Activated CD8-positive, alpha-beta memory T cell treated with anti-CD3 and anti-CD28 coated beads, Interleukin-2, amount 50 U/mL, for 24 hours (primary cell): ENCODE measurements at regions not wholly inside any gene's neighbourhood (a gene's known extent, or its start where the extent isn't known, plus 50 kb on each side); places are given as distances from the start of the nearest gene placed in this dataset.
A peak's percentile ranks its signal among the peaks of the same experiment; 100 is the strongest.

Experiments
- DNase-seq: peaks from one replicate; pipeline ENCODE4 v3.0.0-alpha.2; 2020; ENCODE audit errors: extremely low read depth

DNA sequence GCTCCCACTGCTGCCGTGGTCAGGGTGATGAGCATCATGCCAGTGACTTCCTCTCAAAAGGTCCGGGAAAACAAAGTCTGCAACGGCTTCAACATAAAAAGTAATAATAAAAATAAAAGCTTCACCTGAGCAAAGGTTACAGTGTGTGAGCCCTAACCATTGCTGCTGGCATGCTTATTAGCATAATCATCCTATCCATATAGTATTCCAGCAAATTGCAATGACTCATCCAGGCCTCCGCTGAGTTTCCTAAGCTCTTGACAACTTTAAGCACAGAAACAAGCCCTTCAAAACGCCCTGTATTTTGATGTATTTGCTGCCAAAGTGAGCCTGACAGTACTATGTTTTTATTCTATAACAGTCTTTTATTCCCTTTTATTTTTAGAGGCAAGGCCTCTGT lies 100.5 kb downstream of the AASDH start:
- no peak for DNase-seq

DNA sequence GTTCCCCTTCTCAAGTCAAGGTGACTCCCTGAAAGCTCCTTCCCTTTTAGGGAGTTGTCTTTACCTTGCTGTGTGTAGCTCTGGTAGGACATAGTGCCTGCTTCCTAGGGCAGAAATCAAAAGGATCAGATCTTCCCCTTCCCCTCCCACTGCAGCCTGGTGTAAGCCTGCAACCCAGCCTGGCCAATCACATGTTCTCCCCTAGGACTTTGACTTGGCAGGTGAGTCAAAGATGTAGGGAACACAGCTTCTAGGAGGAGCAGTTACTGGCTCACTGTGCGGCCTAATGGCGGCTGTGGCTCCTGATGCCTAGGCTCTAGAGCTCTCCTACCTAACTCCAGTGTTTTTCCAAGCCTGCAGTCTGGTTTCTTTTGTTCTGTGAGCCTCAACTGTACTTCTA lies 103.9 kb downstream of the AASDH start:
- no peak for DNase-seq

DNA sequence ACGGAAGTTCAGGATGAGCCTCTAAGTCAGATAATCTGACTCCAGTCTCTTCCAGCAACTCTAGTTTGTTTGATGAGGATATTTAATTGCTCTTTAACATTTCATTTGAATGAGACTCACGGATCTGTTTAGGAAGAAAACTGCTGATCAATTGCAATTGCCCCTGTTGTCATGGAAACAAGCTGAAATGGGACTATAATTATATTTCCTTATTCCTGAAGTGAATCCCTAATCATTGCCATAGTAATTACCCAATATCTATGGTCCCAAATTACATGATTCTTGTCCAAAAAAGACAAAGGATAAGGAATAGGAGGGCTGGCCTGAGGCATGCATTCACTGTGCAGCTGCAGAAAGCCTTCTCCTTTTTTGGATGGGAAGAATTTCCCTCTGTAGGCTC lies 105.3 kb downstream of the AASDH start:
- no peak for DNase-seq

DNA sequence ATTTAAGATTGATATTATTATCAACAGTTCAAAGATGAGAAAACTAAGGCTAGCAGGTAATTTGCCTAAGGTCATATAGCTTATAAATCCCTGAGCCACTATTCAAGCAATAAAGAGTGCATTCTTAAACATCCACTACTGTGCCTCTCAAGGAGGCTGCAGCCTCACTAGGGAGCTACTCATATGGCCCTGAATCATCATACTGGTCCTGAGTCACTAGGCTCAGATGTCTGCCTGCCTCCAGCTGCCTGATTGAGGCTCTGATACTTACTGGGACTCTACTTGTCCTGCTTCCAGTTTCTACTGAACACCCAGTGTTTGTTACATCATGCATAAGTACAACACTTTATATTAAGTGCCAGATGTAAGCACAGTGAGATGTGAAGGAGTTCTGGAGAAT lies 110.7 kb downstream of the AASDH start:
- DNase-seq = no peak

DNA sequence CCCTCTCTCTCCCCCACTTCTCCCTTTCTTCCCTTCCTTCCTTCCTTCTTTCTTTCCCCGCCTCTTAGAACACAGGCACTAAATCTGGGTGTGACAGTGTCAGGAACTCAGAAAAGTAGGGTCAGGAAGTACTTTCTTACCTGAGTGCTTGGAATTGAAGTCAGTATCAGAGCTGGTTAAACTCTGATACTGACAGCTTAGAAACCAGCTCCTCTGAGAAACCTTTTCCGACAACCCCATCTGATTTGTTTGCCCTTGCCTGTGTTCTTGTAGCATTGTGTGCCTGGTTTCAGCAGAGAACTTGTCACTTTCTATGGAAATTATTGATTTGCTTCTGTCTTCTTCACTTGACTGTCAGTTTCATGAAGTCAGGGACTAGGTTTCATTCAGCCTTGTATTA lies 113.9 kb downstream of the AASDH start:
- DNase-seq = no peak

DNA sequence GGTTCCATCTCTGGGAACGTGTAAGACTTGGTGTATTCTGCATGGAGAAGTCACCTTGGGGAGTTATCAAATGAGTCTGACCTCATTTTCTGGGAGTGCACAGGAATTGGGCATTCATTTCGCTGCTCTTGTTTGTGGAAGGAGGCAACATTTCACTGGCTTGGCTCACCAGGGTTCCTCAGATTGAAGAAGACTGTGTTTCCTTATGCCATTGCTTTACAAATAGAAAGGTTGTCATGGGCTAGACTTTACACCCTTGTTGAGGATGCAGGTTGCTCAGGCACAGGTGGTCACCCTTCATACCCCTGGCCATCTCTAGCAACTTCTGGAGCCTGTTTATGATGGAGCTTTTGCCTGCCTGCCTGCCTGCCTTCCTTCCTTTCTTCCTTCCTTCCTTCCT lies 114.4 kb downstream of the AASDH start:
- no peak for DNase-seq

DNA sequence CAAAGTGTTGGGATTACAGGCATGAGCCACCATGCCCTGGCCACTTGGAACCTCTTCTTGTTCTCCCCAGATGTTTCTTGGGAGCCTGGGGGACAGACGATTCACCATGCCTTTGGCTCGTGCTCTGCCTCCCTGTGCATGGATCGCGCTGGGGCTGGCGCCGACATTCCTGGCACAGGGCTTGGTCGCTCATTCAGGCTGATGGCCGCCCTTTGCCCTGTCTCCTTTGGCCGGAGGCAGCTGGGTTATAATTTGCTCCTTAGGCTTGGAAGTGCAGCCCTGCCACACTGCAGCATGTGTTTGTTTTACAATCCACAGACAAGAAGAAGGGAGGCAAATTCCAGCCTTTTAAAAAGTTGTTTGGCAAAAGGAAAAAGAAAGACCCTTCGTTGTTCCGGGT lies 115.3 kb downstream of the AASDH start:
- DNase-seq = no peak

DNA sequence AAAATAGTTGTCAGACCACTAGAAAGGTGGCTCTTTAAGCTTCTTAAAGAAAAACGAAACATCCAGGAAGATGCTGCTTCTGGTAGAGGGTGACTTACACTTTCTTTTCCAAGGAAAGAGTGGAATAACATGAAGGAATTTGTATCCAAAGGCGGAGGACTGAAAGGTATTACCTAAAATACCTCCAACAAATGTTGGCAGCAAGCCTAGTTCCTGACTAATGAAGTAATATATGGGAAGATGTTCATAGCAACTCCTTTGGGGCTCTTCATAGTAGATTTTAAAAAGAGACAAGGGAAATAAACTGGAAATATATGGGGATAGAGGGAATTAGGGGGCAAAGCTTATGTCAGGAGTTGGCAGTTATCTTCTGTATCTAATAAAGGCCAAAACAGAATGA lies 116.2 kb downstream of the AASDH start:
- DNase-seq = no peak

DNA sequence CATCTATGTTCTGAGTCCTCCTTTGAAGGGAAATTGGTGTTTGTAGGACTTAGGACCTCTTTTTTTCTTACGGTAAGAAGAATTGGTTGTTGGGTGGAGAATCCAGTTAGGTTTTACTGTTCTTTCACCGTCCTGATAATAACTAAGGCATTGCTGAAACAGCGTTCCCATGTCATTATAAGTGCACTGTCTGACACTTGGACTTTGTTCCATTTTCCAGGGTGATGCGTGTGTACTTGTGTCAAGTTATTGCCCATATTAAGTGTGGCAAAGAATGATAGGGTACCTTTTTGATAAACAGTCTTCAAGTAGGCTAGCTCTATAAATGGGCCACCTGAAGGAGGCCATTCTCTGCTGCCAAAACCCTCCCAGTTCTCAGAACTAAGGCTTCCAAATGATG lies 119.7 kb downstream of the AASDH start:
- no peak for DNase-seq

DNA sequence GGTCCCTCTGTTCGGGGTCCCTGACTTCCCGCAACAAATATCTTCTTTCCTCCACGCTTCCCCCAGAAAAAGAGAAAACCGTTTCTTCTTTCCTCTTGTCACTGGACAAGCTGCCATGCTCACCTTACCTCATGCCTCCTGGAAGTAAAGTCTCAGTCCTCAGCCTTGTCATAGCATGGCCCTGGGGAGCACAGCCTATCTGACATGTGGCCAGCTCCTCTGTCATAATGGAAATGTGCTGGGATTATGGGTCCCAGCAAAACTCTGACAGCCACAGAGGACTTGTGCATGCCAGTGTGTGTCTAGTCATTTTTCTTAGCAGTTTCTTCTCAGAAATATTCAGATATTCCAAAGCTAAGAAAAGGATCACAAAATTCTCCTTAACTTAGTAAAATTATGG lies 122.4 kb downstream of the AASDH start:
- DNase-seq = no peak

DNA sequence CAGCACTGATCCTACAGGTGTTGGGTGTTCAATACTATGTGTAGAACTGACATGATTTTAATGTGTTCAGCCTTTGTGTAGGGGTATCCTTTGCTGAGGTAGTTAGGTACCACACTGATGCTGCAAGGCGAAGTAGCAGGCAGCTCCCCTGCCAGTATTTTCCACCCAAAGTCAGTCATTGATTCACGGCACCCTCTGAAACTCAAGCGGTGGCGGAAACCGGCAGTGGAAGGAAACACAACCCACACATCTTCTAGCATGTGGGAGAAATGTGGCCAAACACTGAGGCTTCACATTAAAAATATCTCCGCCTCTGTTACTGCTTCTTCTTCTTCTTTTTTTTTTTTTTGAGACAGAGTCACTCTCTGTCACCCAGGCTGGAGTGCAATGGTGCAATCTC lies 126.3 kb downstream of the AASDH start:
- DNase-seq = peak; percentile 14

DNA sequence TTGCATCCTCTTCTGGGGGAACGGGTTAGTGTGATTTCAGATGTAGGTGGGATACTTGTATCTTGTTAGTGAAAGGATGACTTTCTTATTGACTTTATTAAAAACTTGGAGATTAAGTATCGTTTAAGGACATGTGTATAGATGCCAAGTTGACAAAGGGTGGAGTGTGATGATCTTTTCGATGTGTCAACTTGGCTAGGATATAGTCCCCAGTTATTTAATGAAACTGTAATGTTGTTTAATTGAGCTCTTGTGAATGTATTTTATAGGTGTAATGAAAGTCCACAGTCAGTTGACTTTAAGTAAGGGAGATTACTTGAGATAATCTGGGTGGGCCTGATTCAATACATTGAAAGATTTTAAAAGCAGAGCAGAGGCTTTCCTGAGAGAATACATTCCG lies 127.0 kb downstream of the AASDH start:
- no peak for DNase-seq

DNA sequence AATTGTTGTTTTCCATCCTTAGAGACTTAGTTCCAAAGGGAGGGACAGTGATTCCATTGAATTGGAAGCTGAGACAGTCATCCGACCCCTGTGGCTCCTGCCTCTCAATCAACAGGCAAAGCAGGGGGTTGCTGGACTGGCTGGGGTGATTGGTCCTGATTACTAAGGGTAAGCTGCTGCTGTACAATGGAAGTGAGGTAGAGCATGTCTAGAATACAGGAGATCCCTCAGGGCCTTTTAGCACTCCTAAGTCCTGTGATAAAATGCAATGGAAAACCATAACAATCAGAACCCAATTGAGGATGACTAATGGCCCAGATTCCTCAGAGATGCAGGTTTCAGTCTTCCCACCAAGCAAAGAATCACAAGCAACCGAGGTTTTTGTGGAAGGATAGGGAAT lies 127.6 kb downstream of the AASDH start:
- DNase-seq = no peak

DNA sequence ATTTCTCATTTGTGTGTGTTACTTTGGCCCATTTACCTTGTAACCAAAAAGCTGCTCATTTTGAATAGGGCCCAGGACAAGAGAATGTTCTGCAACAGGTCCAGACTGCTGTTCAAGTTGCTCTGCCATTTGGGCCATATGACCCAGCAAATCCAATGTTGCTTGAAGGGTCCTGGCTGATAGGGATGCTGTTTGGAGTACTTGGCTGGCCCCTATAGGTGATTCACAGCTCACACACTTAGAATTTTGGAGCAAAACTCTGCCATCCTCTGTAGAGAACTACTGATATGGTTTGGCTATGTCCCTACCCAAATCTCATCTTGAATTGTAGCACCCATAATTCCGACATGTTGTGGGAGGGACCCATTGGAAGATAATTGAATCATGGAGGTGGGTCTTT lies 131.5 kb downstream of the AASDH start:
- no peak for DNase-seq

DNA sequence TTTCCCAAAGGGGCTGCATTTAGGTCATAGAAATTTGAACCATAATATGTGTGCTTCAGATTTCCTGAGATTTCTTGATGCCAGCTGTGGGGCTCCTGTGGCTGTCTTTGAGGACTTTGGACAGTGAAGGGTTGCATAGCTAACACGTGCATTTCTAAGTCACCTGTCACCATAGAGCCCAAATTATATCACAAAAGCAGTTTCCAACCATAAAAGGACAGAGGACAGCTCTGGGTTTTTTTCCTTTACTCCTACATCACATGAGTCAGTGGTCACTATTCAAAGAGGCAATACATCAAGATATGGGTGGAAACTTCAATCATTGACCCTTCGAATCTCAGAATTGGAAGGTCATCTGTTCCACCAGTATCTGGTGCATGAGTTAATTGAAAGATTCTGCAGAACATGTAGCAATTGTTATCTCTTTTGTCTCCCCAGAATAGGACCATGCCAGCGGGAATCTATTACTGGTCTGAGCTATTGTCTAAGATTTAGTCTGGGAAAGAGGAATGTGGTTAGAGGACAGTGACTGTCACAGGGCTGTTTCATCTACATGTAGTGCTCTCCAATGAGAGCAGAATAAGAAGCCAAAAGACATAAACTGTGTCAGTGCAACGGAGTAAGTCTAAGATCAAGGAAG lies 133.5 kb downstream of the AASDH start:
- DNase-seq = no peak

DNA sequence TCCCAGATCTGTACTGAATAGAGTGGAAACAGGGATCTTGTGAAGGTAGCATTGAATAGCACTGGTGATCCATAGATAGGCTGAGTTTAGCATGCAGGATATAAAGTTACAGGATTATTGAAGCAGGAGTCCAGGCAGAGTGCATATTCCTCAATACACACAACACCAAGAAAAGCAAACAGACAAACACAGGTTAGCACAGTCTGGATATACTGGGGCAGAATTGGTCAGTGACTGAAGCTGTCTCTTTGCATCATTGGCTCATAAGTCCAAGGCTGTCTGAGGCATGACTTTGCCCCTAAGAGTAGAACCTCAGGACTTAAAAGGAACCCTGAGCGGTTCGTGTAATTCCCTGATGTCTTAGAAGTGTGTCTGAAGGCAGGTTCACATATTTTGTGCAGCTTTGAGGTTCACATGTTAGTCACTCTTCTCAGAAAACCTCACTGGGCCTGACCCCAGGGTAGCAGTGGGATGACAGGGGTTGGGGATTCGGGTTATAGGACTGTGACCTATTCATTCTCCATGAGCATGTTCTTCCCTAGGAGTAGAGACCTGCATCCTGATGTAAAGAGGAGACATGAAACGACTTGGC lies 134.6 kb downstream of the AASDH start:
- no peak for DNase-seq

DNA sequence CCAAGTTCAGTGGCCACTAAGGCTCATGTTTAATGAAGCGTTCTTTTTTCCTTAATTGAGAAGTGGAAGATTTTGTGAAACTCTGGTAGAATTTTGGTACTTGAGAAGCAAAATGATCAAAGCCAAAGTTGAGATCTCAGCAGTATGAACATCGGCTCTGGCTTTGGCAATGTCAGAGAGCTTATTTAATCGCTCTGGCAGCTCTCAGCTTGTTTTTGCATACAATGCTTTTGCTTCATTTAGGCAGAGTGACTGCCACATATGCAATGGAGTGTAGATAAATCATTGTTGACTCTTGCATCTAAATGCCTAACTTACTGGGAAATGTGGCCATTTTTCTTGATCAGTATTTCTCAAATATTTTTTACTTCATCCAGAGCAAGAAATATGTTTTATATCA lies 135.7 kb downstream of the AASDH start:
- DNase-seq = no peak

DNA sequence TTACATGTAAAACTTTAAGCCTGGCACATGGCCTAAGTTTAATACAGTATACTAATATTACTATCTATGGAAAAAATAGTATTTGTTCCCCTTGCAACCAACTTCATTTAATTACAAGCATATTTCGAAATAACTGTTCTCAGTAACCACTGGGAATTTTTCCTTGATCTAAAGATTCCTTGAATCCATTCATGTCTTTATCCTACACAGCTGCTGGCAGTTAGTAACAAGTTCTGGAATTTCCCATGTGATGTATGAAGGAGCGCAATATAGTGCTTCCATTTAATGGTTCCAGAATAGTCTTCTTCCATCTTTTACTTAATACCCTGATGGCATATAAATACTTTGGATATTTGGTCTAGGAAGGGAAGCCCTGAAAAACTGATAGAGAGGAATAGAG lies 136.5 kb downstream of the AASDH start:
- no peak for DNase-seq

DNA sequence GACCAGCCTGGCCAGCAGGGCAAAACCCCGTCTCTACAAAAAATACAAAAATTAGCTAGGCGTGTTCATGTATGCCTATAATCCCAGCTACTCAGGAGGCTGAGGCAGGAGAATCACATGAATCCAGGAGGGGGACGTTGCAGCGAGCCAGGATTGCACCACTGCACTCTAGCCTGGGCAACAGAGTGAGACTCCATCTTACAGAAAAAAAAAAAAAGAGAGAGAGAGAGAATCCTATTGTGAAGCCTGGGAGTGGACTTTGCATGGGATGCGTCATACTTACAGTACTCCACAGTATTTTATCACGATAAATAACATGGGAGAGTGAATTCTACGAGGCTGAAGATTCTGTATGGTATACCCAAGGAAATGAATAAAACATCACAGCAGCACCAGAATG lies 139.6 kb downstream of the AASDH start:
- DNase-seq = no peak

DNA sequence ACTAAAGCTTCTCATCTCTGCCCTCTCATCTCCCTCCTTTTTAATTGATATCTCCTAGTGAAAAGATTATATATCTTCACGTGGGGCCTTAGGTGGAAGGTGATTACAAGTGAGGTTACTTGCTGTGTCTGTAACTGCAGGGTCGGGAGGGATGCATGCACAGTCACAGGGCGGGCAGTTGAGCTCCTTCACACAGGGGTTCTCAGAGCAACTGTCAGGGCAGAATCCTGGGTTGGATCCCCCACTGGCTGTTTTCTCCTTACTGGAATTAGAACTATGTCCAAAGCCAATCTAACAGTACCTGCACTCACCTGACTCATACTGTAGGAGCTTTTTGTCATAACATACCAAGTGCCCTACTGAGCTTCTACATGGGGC lies 141.1 kb downstream of the AASDH start:
- DNase-seq = no peak

DNA sequence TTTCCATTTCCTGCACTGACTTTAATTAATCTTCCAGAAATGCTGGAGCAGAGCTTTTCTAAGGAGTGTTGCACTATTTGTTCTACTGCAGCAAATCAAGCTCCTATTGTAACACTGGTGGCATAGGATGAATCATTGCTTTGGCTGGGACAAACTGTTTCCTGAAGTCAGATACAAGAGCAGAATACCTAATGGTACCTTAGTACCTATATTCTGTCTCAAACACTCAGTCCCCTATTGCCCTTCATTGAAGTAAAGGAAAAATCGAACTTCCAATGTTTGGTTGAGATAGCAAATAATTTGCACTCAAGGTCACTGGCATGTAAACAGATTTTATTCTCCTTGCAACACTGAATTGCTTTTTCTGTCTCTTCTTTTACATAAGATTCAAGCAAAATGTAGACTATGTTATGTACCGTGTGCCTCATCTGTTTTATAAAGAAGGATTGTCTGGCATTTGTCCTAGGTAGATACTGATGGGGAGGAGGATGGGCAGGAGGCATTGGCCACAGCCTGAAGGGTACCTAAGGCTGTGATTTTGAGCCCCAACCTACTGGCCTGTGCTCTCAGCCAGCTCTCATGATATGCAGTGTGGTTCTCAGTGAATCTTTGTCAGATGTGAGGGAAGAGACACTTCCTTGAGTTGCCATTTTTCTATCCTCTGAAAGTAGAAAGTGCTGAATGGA lies 141.6 kb downstream of the AASDH start:
- no peak for DNase-seq

DNA sequence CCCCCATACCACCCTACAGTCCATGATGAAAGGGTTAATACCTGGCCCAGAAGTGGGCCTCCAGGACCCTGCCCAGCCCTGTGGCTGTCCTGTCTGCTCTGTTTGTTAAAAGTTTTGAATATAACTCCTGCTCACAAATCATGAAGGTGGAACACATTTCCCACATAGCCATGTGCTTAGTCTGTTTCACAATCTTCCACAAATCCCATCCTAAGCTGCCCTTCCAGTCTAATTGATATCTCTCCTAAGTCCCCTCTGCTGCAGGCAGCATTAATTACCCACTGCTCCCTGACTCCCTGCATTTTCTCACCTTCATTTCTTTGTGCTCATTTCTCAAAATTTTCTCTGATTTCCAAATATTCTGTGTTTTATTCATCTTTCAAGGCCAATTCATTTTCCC lies 142.6 kb downstream of the AASDH start:
- no peak for DNase-seq

DNA sequence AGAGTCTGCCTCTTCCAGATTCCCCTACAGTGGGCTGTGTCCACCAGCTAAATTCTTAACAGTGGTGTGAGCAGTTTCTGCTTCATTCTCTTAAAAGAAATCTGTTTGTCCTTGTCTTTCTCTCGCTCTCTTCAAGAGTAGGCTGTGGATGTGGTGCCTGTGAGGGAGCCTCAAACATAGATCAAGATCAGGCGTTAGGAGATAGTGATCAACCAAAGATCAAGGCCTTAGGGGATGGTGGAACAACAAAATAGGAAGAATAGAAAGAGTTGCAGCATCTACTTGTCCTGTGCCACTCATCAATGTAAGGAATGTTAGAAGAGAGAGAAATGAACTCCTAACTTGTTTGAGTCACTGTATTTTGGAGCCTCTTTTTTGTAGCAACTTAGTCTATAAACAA lies 144.2 kb downstream of the AASDH start:
- no peak for DNase-seq

DNA sequence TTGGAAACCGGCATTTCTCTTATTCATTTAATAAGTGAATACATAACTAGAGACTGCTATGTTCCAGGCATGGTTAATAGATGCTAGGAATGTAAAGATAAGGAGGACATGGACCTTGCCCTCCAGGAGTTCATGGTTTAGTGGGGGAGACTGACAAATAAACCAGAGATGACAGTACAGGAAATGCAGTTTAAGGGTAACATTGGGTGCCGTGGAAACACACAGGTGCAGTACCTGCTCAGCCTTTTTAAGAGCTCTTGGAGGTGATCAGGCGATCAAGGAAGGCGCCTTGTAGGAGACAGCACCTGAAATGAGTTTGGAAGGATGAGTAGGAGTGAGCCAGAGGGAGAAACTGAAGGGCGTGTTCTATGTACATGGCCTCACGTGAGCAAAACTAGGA lies 145.8 kb downstream of the AASDH start:
- DNase-seq = no peak
